ENCODE measurements at regions not wholly inside any gene's neighbourhood (a gene's known extent, or its start where the extent isn't known, plus 50 kb on each side); places are given as distances from the start of the nearest gene placed in this dataset.

GRCh38 chr1:72697410-72697809 lies 415.1 kb upstream of the NEGR1 start:
- no peak for DNase-seq (ENCODE audit: low read depth in 4 of 4, low spot score in 3 of 4)

- DNase-seq (ENCODE audit: low read depth in 4 of 4, low spot score in 3 of 4), result no peak
These were observed 411.6 kb upstream of the NEGR1 start for GRCh38 chr1:72693899-72694298.

GRCh38 chr1:72693376-72693775 lies 411.0 kb upstream of the NEGR1 start:
- DNase-seq (ENCODE audit: low read depth in 4 of 4, low spot score in 3 of 4), result no peak

GRCh38 chr1:72690871-72691270 lies 408.5 kb upstream of the NEGR1 start:
- no peak for DNase-seq (ENCODE audit: low read depth in 4 of 4, low spot score in 3 of 4)

GRCh38 chr1:72678683-72679082 lies 396.3 kb upstream of the NEGR1 start:
- no peak for DNase-seq (ENCODE audit: low read depth in 4 of 4, low spot score in 3 of 4)

GRCh38 chr1:72670902-72671301 lies 388.6 kb upstream of the NEGR1 start:
- DNase-seq (ENCODE audit: low read depth in 4 of 4, low spot score in 3 of 4), result no peak

GRCh38 chr1:72662918-72663317 lies 380.6 kb upstream of the NEGR1 start:
- DNase-seq (ENCODE audit: low read depth in 4 of 4, low spot score in 3 of 4), result no peak

GRCh38 chr1:72650843-72651435 lies 368.6 kb upstream of the NEGR1 start:
- DNase-seq (ENCODE audit: low read depth in 4 of 4, low spot score in 3 of 4), result no peak

GRCh38 chr1:72649991-72650390 lies 367.7 kb upstream of the NEGR1 start:
- DNase-seq (ENCODE audit: low read depth in 4 of 4, low spot score in 3 of 4), result no peak

- DNase-seq (ENCODE audit: low read depth in 4 of 4, low spot score in 3 of 4), result no peak
These were observed 367.0 kb upstream of the NEGR1 start for GRCh38 chr1:72649211-72649888.

GRCh38 chr1:72648465-72648864 lies 366.1 kb upstream of the NEGR1 start:
- DNase-seq (ENCODE audit: low read depth in 4 of 4, low spot score in 3 of 4), result no peak

GRCh38 chr1:72643142-72643541 lies 360.8 kb upstream of the NEGR1 start:
- no peak for DNase-seq (ENCODE audit: low read depth in 4 of 4, low spot score in 3 of 4)

GRCh38 chr1:72637593-72637992 lies 355.3 kb upstream of the NEGR1 start:
- no peak for DNase-seq (ENCODE audit: low read depth in 4 of 4, low spot score in 3 of 4)

- DNase-seq (ENCODE audit: low read depth in 4 of 4, low spot score in 3 of 4), result no peak
These were observed 354.3 kb upstream of the NEGR1 start for GRCh38 chr1:72636631-72637030.

- DNase-seq (ENCODE audit: low read depth in 4 of 4, low spot score in 3 of 4), result no peak
These were observed 353.4 kb upstream of the NEGR1 start for GRCh38 chr1:72635719-72636118.

- DNase-seq (ENCODE audit: low read depth in 4 of 4, low spot score in 3 of 4), result no peak
These were observed 352.6 kb upstream of the NEGR1 start for GRCh38 chr1:72634946-72635345.

- DNase-seq (ENCODE audit: low read depth in 4 of 4, low spot score in 3 of 4), result no peak
These were observed 349.1 kb upstream of the NEGR1 start for GRCh38 chr1:72631449-72631848.

- DNase-seq (ENCODE audit: low read depth in 4 of 4, low spot score in 3 of 4), result peak; percentile 8 to 33 (median 13)
These were observed 341.0 kb upstream of the NEGR1 start for GRCh38 chr1:72623299-72623708.

- no peak for DNase-seq (ENCODE audit: low read depth in 4 of 4, low spot score in 3 of 4)
These were observed 338.1 kb upstream of the NEGR1 start for GRCh38 chr1:72620453-72620852.

GRCh38 chr1:72606216-72606810 lies 324.0 kb upstream of the NEGR1 start:
- no peak for DNase-seq (ENCODE audit: low read depth in 4 of 4, low spot score in 3 of 4)

GRCh38 chr1:72601035-72601674 lies 318.8 kb upstream of the NEGR1 start:
- no peak for DNase-seq (ENCODE audit: low read depth in 4 of 4, low spot score in 3 of 4)
